OCI-LY7 (cell line): ENCODE measurements at regions not wholly inside any gene's neighbourhood (a gene's known extent, or its start where the extent isn't known, plus 50 kb on each side); places are given as distances from the start of the nearest gene placed in this dataset.

ENCODE experiments used
- BruUV-seq: library from RNA; stranded (reverse); fragments of 400-500 nt; replicated peaks from 2 replicates; lab custom pipeline; 2021; lab: Mats Ljungman, UMichigan
- CTCF ChIA-PET: fragments of 300-600 bp; sonication (Branson Sonifier 250); formaldehyde crosslinking; loops from one replicate; lab custom pipeline; 2022; ENCODE audit warnings: antibody characterized with exemption; ENCODE audit not compliant: unreplicated experiment; lab: Charles Lee
- POLR2A ChIA-PET: fragments of 300-600 bp; sonication (Branson Sonifier 250); formaldehyde crosslinking; loops from one replicate; lab custom pipeline; 2022; ENCODE audit warnings: antibody characterized with exemption; lab: Charles Lee
- DNase-seq: peaks from one replicate; pipeline ENCODE4 v3.0.0-alpha.2; 2015; ENCODE audit warnings: low spot score
- H2AFZ ChIP-seq: fragments of 200-600 bp; sonication (generic), shearing (Covaris generic); 2 replicates; pipeline ENCODE4 v1.6.1; 2014; ENCODE audit warnings: mild to moderate bottlenecking, antibody characterized with exemption, low read length, moderate library complexity
- H3K27ac ChIP-seq: fragments of 200-600 bp; sonication (generic); 2 replicates; pipeline ENCODE4 v1.5.1; 2014; ENCODE audit warnings: mixed run types, low read depth, mild to moderate bottlenecking, moderate library complexity, low read length, inconsistent platforms; ENCODE audit not compliant: poor library complexity, severe bottlenecking
- H3K36me3 ChIP-seq: fragments of 200-600 bp; sonication (generic); 2 replicates; pipeline ENCODE4 v1.6.1; 2014; ENCODE audit warnings: mild to moderate bottlenecking, antibody characterized with exemption, low read length, moderate library complexity, mixed read lengths; ENCODE audit not compliant: insufficient read depth
- H3K4me1 ChIP-seq: fragments of 200-600 bp; sonication (generic); 2 replicates; pipeline ENCODE4 v1.5.1; 2014; ENCODE audit warnings: mild to moderate bottlenecking, low read length; ENCODE audit not compliant: insufficient read depth, poor library complexity, severe bottlenecking
- H3K4me2 ChIP-seq: fragments of 200-600 bp; sonication (generic); 2 replicates; pipeline ENCODE4 v1.6.1; 2014; ENCODE audit warnings: mild to moderate bottlenecking, low read length
- H3K4me3 ChIP-seq: fragments of 200-600 bp; sonication (generic); 2 replicates; pipeline ENCODE4 v1.5.1; 2014; ENCODE audit warnings: mild to moderate bottlenecking, low read depth, low read length; ENCODE audit not compliant: poor library complexity, severe bottlenecking
- H3K79me2 ChIP-seq: fragments of 200-600 bp; sonication (generic); 2 replicates; pipeline ENCODE4 v1.6.1; 2016; ENCODE audit warnings: low read depth, mild to moderate bottlenecking, low read length, moderate library complexity, mixed read lengths; ENCODE audit not compliant: insufficient read depth
- H3K9me2 ChIP-seq: fragments of 200-600 bp; sonication (generic); 2 replicates; pipeline ENCODE4 v1.6.1; 2016; ENCODE audit warnings: mild to moderate bottlenecking, low read length, mixed read lengths; ENCODE audit not compliant: insufficient read depth
- H3K9me3 ChIP-seq: fragments of 200-600 bp; sonication (generic); 2 replicates; pipeline ENCODE4 v1.6.1; 2014; ENCODE audit warnings: mild to moderate bottlenecking, mixed run types, low read length, mixed read lengths
- H4K20me1 ChIP-seq: fragments of 200-600 bp; sonication (generic); 2 replicates; pipeline ENCODE4 v1.6.1; 2014; ENCODE audit warnings: mild to moderate bottlenecking, antibody characterized with exemption, low read length, moderate library complexity, mixed read lengths; ENCODE audit not compliant: insufficient read depth
- EZH2phosphoT487 ChIP-seq: fragments of 200-600 bp; sonication (generic); IDR thresholded peaks from 2 replicates; pipeline ENCODE4 v1.6.1; 2018; ENCODE audit warnings: low read depth, borderline replicate concordance, mild to moderate bottlenecking, mixed run types, antibody characterized with exemption, low read length, moderate library complexity, mixed read lengths
- intact Hi-C: fragments of 100-400 bp; cut with micrococcal nuclease; formaldehyde crosslinking; loops from one replicate; pipeline ENCODE4 v1.10.0; 2022; ENCODE audit not compliant: unreplicated experiment
- TF ChIP-seq, protein P1 (sequence below): fragments of 200-600 bp; sonication (generic); conservative IDR thresholded peaks from 2 replicates; pipeline ENCODE4 v1.5.1; 2014; ENCODE audit warnings: mild to moderate bottlenecking, antibody characterized with exemption, low read length, moderate library complexity, mixed read lengths

DNA sequence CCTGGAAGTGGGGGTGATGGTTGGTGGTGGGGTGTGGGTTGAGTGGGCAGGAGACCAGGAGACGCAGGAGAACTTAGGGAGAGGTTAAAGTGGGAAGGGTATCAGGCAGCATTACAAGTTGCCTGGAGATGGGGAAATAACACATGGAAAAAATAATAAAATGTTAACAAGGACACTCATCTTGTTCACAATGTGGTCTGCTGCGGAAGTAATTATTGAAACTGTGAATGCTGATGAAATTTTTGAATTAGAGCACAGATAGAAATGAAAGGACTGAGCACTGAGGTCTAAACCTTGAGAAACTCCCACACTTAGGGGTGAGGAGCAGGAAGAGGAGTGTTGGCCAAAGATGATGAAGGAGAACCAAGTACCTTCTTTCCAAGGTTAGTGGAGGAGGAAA, 346.0 kb upstream of the PLET1 start:
- intact Hi-C loops, result no loop called here
- H3K4me3 ChIP-seq, result no peak overlapping the region
- no peaks in the 10 kb centered on the region for H3K4me1 ChIP-seq
- H3K27ac ChIP-seq, result no peak overlapping the region
- H3K36me3 ChIP-seq, result no peaks in the 10 kb centered on the region
- no peak for TF ChIP-seq EZH2phosphoT487
- TF ChIP-seq, protein P1, sequence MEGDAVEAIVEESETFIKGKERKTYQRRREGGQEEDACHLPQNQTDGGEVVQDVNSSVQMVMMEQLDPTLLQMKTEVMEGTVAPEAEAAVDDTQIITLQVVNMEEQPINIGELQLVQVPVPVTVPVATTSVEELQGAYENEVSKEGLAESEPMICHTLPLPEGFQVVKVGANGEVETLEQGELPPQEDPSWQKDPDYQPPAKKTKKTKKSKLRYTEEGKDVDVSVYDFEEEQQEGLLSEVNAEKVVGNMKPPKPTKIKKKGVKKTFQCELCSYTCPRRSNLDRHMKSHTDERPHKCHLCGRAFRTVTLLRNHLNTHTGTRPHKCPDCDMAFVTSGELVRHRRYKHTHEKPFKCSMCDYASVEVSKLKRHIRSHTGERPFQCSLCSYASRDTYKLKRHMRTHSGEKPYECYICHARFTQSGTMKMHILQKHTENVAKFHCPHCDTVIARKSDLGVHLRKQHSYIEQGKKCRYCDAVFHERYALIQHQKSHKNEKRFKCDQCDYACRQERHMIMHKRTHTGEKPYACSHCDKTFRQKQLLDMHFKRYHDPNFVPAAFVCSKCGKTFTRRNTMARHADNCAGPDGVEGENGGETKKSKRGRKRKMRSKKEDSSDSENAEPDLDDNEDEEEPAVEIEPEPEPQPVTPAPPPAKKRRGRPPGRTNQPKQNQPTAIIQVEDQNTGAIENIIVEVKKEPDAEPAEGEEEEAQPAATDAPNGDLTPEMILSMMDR, result no peak
- no peaks in the 10 kb centered on the region for H4K20me1 ChIP-seq
- no TSS peak for BruUV-seq
- no peaks in the 10 kb centered on the region for H3K9me3 ChIP-seq
- H2AFZ ChIP-seq, result no peak overlapping the region
- no peak overlapping the region for H3K4me2 ChIP-seq
- H3K9me2 ChIP-seq, result no peaks in the 10 kb centered on the region
- H3K79me2 ChIP-seq, result no peaks in the 10 kb centered on the region
- POLR2A ChIA-PET, result interaction anchor here (0.5 kb wide), 1 partner anchor 35 kb away, joined by 3 read pairs; no protein-coding TSS in a partner anchor
- CTCF ChIA-PET, result no interaction called here
- DNase-seq, result no peak

DNA sequence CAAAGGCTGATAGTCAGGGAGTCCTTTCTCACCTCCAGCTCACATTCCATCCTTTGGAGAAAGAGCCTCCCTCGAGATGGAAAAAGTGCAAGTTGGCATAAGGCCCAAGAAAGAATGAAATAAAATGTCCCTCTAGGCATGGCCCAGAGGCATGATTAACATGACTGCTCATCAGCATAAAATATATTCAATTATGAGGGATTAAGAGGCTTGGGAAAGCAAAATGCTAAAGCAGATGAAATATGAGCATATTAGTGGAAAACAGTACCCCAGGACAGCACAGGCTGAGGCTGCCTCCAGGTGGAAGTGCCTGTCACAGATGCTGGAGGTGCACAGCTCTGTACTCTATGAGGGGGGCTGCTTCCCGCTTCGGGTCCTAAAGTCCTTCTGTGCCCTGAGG, 347.8 kb upstream of the PLET1 start:
- POLR2A ChIA-PET, result no interaction called here
- no peak overlapping the region for H3K4me3 ChIP-seq

DNA sequence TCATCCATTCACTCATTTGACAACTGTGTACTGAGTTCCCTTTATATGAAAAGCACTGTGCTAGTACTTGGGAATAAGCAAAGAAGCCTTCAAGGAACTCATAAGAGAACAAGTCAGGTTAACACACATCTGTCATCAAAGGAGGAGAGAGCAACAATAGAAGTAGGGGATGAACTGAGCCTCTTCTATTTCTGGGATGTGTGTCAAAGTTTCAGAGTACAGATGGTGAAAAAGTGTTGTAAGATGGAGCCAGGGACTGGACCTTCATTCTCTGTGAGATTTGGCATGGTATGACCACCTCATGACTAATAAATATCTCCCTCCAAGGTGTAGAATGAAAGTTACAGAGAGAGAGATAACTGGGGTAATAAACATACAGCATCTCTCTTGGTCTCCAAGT, 349.8 kb upstream of the PLET1 start:
- TF ChIP-seq, protein P1, result no peak
- TF ChIP-seq EZH2phosphoT487, result no peak
- Histone ChIP-seq H3K9me3 (no peaks in the 10 kb centered on the region), H3K36me3 (no peaks in the 10 kb centered on the region), H3K4me1 (no peaks in the 10 kb centered on the region), H3K4me2 (no peak overlapping the region), H3K27ac (no peak overlapping the region), H3K4me3 (no peak overlapping the region), H3K9me2 (no peaks in the 10 kb centered on the region), H4K20me1 (no peaks in the 10 kb centered on the region), H3K79me2 (no peaks in the 10 kb centered on the region), H2AFZ (no peak overlapping the region)
- BruUV-seq, result no TSS peak
- no peak for DNase-seq
- POLR2A ChIA-PET, result no interaction called here
- intact Hi-C loops, result no loop called here
- CTCF ChIA-PET, result no interaction called here

More for the DNA sequence above, 347.8 kb upstream of the PLET1 start:
- H3K9me3 ChIP-seq, result no peaks in the 10 kb centered on the region
- H3K36me3 ChIP-seq, result no peaks in the 10 kb centered on the region
- H2AFZ ChIP-seq, result no peak overlapping the region
- H3K4me1 ChIP-seq, result no peaks in the 10 kb centered on the region
- no peak overlapping the region for H3K4me2 ChIP-seq
- H3K79me2 ChIP-seq, result no peaks in the 10 kb centered on the region
- H3K27ac ChIP-seq, result no peak overlapping the region
- no peaks in the 10 kb centered on the region for H4K20me1 ChIP-seq
- H3K9me2 ChIP-seq, result no peaks in the 10 kb centered on the region
- no peak for DNase-seq
- intact Hi-C loops, result no loop called here
- no TSS peak for BruUV-seq
- TF ChIP-seq EZH2phosphoT487, result no peak
- TF ChIP-seq, protein P1, result no peak
- CTCF ChIA-PET, result no interaction called here
